H1 (cell line): ENCODE measurements at regions not wholly inside any gene's neighbourhood (a gene's known extent, or its start where the extent isn't known, plus 50 kb on each side); places are given as distances from the start of the nearest gene placed in this dataset.

ENCODE experiments used
- GTF2F1 ChIP-seq: IDR thresholded peaks from 2 replicates; pipeline ENCODE4 v1.6.1; 2012; ENCODE audit warnings: low read depth, low read length, improper control_type of control experiment, borderline replicate concordance
- JUND ChIP-seq: IDR thresholded peaks from 2 replicates; pipeline ENCODE4 v1.6.1; 2011; ENCODE audit warnings: mild to moderate bottlenecking, improper control_type of control experiment, low read length
- KDM1A ChIP-seq: fragments of 200-600, 300-600 bp; sonication (generic); IDR thresholded peaks from 2 replicates; pipeline ENCODE4 v1.7.1; 2016; ENCODE audit warnings: mild to moderate bottlenecking, low read length, borderline replicate concordance
- RBBP5 ChIP-seq: IDR thresholded peaks from 2 replicates; pipeline ENCODE4 v1.7.1; 2012; ENCODE audit warnings: low read depth, mild to moderate bottlenecking, inconsistent platforms, low read length, moderate library complexity, borderline replicate concordance
- RFX5 ChIP-seq: IDR thresholded peaks from 2 replicates; pipeline ENCODE4 v1.6.1; 2011; ENCODE audit warnings: low read depth, low read length, improper control_type of control experiment, borderline replicate concordance
- SIRT6 ChIP-seq: IDR thresholded peaks from one replicate; pipeline ENCODE4 v1.7.1; 2012; ENCODE audit warnings: low read length, inconsistent platforms
- TF ChIP-seq, protein P1 (sequence below): fragments of 300-600 bp; sonication (generic); IDR thresholded peaks from 2 replicates; pipeline ENCODE4 v1.7.1; 2012; ENCODE audit warnings: low read length, moderate library complexity, mild to moderate bottlenecking, inconsistent platforms; ENCODE audit not compliant: insufficient replicate concordance
- TF ChIP-seq, protein P2 (sequence below), 3 experiments: IDR thresholded peaks; 1 replicate in 2 of 3; 2 replicates in 1 of 3; pipeline versions ENCODE4 v1.5.1 to v1.6.1; 2011; ENCODE audit warnings: low read length in 3 of 3, mild to moderate bottlenecking in 3 of 3, inconsistent platforms in 2 of 3, low read depth in 1 of 3, moderate library complexity in 1 of 3; ENCODE audit not compliant: insufficient read depth in 1 of 3; ENCODE audit errors: control extremely low read depth in 1 of 3
- TF ChIP-seq, protein P3 (sequence below): IDR thresholded peaks from 2 replicates; pipeline ENCODE4 v1.6.1; 2011; ENCODE audit warnings: low read length, improper control_type of control experiment

DNA sequence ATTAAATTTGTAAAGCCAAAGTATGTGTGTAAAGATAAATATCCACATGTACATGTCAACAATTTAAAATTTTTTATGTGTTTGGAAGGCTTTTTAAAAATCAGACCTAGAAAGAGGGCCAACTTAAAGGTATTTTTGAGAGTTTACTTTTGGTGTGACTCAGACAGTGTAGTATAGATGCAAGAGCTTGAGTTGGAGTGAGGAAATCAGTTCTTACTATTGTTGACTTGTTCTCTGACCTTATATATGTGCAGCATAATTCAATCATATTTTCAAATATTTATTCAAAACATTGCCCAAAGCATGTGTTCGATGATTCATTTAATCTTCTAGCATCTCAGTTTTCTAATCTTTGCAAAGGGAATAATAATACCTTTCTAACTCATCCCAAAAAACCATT, 243.7 kb upstream of the PRKCQ start (continued):
- TF ChIP-seq, protein P1, sequence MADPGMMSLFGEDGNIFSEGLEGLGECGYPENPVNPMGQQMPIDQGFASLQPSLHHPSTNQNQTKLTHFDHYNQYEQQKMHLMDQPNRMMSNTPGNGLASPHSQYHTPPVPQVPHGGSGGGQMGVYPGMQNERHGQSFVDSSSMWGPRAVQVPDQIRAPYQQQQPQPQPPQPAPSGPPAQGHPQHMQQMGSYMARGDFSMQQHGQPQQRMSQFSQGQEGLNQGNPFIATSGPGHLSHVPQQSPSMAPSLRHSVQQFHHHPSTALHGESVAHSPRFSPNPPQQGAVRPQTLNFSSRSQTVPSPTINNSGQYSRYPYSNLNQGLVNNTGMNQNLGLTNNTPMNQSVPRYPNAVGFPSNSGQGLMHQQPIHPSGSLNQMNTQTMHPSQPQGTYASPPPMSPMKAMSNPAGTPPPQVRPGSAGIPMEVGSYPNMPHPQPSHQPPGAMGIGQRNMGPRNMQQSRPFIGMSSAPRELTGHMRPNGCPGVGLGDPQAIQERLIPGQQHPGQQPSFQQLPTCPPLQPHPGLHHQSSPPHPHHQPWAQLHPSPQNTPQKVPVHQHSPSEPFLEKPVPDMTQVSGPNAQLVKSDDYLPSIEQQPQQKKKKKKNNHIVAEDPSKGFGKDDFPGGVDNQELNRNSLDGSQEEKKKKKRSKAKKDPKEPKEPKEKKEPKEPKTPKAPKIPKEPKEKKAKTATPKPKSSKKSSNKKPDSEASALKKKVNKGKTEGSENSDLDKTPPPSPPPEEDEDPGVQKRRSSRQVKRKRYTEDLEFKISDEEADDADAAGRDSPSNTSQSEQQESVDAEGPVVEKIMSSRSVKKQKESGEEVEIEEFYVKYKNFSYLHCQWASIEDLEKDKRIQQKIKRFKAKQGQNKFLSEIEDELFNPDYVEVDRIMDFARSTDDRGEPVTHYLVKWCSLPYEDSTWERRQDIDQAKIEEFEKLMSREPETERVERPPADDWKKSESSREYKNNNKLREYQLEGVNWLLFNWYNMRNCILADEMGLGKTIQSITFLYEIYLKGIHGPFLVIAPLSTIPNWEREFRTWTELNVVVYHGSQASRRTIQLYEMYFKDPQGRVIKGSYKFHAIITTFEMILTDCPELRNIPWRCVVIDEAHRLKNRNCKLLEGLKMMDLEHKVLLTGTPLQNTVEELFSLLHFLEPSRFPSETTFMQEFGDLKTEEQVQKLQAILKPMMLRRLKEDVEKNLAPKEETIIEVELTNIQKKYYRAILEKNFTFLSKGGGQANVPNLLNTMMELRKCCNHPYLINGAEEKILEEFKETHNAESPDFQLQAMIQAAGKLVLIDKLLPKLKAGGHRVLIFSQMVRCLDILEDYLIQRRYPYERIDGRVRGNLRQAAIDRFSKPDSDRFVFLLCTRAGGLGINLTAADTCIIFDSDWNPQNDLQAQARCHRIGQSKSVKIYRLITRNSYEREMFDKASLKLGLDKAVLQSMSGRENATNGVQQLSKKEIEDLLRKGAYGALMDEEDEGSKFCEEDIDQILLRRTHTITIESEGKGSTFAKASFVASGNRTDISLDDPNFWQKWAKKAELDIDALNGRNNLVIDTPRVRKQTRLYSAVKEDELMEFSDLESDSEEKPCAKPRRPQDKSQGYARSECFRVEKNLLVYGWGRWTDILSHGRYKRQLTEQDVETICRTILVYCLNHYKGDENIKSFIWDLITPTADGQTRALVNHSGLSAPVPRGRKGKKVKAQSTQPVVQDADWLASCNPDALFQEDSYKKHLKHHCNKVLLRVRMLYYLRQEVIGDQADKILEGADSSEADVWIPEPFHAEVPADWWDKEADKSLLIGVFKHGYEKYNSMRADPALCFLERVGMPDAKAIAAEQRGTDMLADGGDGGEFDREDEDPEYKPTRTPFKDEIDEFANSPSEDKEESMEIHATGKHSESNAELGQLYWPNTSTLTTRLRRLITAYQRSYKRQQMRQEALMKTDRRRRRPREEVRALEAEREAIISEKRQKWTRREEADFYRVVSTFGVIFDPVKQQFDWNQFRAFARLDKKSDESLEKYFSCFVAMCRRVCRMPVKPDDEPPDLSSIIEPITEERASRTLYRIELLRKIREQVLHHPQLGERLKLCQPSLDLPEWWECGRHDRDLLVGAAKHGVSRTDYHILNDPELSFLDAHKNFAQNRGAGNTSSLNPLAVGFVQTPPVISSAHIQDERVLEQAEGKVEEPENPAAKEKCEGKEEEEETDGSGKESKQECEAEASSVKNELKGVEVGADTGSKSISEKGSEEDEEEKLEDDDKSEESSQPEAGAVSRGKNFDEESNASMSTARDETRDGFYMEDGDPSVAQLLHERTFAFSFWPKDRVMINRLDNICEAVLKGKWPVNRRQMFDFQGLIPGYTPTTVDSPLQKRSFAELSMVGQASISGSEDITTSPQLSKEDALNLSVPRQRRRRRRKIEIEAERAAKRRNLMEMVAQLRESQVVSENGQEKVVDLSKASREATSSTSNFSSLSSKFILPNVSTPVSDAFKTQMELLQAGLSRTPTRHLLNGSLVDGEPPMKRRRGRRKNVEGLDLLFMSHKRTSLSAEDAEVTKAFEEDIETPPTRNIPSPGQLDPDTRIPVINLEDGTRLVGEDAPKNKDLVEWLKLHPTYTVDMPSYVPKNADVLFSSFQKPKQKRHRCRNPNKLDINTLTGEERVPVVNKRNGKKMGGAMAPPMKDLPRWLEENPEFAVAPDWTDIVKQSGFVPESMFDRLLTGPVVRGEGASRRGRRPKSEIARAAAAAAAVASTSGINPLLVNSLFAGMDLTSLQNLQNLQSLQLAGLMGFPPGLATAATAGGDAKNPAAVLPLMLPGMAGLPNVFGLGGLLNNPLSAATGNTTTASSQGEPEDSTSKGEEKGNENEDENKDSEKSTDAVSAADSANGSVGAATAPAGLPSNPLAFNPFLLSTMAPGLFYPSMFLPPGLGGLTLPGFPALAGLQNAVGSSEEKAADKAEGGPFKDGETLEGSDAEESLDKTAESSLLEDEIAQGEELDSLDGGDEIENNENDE = no peak
- TF ChIP-seq RBBP5 (no peak), JUND (no peak), RFX5 (no peak), SIRT6 (no peak), GTF2F1 (no peak), KDM1A (no peak)
- TF ChIP-seq, protein P2, sequence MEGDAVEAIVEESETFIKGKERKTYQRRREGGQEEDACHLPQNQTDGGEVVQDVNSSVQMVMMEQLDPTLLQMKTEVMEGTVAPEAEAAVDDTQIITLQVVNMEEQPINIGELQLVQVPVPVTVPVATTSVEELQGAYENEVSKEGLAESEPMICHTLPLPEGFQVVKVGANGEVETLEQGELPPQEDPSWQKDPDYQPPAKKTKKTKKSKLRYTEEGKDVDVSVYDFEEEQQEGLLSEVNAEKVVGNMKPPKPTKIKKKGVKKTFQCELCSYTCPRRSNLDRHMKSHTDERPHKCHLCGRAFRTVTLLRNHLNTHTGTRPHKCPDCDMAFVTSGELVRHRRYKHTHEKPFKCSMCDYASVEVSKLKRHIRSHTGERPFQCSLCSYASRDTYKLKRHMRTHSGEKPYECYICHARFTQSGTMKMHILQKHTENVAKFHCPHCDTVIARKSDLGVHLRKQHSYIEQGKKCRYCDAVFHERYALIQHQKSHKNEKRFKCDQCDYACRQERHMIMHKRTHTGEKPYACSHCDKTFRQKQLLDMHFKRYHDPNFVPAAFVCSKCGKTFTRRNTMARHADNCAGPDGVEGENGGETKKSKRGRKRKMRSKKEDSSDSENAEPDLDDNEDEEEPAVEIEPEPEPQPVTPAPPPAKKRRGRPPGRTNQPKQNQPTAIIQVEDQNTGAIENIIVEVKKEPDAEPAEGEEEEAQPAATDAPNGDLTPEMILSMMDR (IDR thresholded peaks at IDR 0.05; ENCODE audit: control extremely low read depth in 1 of 3, insufficient read depth in 1 of 3, low read depth in 1 of 3, low read length in 3 of 3) = no peak
- TF ChIP-seq, protein P3, sequence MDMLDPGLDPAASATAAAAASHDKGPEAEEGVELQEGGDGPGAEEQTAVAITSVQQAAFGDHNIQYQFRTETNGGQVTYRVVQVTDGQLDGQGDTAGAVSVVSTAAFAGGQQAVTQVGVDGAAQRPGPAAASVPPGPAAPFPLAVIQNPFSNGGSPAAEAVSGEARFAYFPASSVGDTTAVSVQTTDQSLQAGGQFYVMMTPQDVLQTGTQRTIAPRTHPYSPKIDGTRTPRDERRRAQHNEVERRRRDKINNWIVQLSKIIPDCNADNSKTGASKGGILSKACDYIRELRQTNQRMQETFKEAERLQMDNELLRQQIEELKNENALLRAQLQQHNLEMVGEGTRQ = no peak
